HG02943 (cell line): ENCODE measurements at regions not wholly inside any gene's neighbourhood (a gene's known extent, or its start where the extent isn't known, plus 50 kb on each side); places are given as distances from the start of the nearest gene placed in this dataset.
A peak's percentile ranks its signal among the peaks of the same experiment; 100 is the strongest.
"Not testable (repeated sequence)": the region's sequence is repeated elsewhere in the genome, so short reads cannot be mapped to it uniquely, and the experiment has no call there.

Experiments used
- ATAC-seq: cut with Tn5 transposase; IDR thresholded peaks from one replicate; pipeline ENCODE4 v1.9.1; 2021; ENCODE audit warnings: mild to moderate bottlenecking, low read depth, moderate library complexity; ENCODE audit not compliant: unreplicated experiment

DNA sequence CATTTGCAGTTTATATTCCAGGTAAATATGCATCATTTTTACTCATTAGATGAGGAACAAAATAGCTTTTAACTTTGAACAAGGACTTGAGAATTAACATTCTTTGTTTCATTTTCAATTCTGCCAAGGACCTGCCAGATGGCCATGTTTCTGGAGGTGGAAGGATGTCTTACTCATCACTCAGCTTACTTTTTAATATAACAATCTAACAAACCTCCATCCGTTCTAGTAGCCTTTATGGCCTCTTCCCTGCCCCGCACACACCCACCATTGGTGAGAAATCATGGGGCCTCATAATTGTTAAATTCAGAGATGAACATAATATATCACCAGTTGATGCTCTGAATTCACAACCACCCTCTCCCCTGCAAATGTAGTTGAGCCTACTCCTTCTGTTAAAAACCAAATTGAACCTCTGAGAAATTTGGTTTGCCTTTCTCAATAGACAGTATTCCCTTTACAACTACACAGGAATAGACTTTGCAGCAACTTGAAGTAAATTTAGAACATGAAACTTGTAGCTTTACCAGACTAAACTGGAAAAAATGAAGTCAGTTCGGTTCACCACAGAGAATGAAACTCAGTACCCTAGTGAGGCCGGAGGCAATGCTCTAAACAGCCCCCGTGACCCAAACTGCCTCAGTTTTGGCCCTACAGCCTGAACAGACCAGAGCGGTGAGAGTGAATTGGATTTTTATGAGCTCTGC, 50.1 kb upstream of the ACSL4 start:
- peak; percentile 73 for ATAC-seq

- ATAC-seq, result no peak
Measured at GRCh38 chrX:109783701-109784079, 50.6 kb upstream of the ACSL4 start.

DNA sequence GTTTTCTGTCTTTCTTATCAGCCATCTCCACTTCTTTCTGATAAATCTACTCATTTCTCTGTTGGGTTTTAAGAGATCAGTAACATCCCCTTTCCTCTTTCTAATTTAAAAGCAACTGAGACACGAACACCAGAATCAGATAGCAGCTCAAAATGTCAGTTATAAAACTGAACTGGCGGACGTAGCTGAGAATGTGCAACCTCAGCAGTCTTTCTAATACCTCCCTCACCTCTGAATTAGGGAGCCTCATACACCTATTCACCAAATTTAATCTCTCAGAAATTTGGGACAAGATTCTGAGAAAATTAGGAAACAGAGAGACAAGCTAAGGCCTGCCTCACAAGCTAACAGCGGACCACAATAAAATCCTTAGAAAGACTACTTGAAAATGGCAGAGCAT, 52.0 kb upstream of the ACSL4 start:
- no peak for ATAC-seq

DNA sequence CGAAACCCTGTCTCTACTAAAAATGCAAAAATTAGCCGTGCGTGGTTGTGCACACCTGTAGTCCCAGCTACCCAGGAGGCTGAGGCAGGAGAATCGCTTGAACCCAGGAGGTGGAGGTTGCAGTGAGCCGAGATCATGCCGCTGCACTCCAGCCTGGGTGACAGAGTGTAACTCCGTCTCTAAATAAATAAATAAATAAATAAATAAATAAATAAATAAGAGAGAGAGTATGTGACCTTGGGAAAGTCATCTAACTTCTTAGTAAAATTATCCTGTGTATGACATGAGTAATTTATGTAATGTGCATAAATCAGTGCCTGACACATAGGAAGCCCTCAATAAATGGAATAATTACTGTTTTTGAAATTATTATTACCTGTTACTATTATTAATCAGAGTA, 57.5 kb upstream of the ACSL4 start:
- not testable (repeated sequence) for ATAC-seq

DNA sequence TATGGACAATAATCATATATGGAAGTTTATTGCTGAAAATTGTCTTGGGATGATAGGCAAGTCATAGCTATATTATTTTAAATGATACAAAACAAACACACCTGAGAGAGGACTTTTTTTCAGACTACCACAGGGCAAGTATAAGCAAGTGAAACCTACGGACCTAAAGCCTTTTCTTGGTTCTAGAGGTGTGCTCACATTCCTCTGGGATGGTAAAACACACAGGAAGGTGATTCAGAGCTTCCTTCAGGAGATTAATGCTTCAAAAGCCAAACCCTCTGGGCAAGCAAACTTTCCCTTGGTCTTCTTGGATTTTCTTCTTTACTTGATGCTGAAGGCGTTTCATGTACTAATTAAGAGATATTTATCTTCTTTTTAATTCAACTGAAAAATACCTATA, 60.1 kb upstream of the ACSL4 start:
- ATAC-seq, result no peak

- no peak for ATAC-seq
Measured at GRCh38 chrX:109795682-109796081, 62.6 kb upstream of the ACSL4 start.

- no peak for ATAC-seq
Measured at GRCh38 chrX:109797311-109797975, 64.4 kb upstream of the ACSL4 start.

- no peak for ATAC-seq
Measured at GRCh38 chrX:109812236-109812635, 79.2 kb upstream of the ACSL4 start.

DNA sequence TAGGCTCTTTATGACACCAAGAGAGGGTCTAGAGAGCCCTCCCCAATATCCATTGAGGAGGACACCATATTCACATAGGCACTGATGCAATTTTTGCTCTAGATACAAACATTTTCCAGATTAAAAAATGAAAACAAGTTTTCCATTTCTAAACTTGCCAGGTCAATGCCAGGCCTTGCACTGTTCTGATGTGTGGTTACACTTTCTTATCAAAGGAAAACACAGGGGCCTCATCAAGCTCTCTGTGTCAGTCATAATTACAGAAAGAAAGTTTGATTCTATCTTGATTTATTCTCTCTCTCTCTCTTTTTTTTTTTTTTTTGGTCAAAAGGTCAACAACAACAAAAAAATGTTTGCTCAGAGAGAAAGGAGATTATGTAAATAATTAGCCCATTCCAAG, 80.2 kb upstream of the ACSL4 start:
- ATAC-seq, result no peak

GRCh38 chrX:109818976-109819375, 85.9 kb upstream of the ACSL4 start:
- ATAC-seq, result no peak

DNA sequence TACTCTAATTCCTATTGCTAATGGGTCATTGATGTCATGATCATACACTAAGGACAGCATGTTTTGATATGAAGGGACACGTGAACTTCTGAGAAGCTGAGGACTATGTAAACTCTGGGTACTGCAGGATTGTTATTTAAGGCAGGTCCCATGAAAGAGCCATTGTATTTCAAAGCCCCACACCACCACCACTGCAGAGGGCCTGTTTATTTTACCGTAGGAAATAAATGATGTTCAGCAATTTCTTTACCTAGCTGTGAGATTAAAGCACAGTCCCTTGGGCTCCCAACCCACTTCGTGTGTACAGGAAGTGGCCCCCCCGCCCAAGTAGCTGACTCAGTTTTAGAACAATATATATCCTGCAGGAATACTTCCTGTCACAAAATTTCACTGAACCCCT, 89.8 kb upstream of the ACSL4 start:
- ATAC-seq, result no peak

GRCh38 chrX:109826954-109827708, 94.1 kb upstream of the ACSL4 start:
- ATAC-seq, result no peak

DNA sequence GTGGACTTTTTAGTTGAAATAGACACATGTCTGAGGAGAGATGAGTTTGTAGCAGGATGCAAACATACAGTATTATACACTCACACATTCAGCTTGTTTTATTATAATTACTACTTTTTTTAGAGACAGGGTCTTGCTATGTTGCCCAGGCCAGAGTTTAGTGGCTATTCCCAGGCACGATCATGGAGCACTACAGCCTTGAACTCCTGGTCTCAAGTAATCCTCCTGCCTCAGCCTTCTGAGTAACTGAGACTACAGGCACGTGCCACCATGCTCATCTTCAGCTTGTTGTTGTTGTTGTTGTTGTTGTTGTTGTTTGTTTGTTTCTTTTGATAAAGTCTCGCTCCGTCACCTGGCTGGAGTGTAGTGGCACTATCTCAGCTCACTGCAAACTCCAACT, 94.7 kb upstream of the ACSL4 start:
- ATAC-seq, result no peak

- ATAC-seq, result peak; percentile 3
Measured at GRCh38 chrX:109830157-109830703, 97.2 kb upstream of the ACSL4 start.

GRCh38 chrX:109830704-109831206, 97.7 kb upstream of the ACSL4 start:
- peak; percentile 82 for ATAC-seq

DNA sequence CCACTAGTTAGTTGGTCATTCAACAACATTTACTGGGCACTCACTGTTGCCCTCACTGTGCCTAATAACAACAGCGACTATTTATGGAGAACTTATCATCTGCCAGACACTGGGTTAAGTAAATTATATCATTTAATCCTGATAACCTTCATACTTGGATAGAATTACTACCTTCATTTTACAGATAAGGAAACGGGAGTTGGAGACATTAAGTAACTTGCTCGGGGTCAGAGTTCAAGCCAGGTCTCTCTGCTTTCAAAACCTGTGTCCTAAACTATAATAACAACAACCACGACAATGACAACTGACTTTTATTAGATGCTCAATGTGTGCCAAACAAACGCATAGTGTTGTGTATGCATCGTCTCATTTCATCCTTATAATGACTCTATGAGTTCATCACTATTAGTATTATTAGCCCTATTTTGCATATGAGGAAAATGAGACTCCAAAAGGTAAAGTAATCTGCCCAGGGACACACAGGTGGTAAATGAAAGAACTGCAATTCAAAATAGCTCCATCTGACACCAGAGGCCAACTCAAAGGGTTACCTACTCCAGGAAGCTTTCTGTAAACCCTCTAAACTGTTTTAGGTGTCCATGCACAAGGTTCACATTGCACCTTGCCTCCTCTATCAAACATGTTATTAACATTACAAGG, 98.4 kb upstream of the ACSL4 start:
- no peak for ATAC-seq

GRCh38 chrX:109839694-109840567, 106.9 kb upstream of the ACSL4 start:
- no peak for ATAC-seq

GRCh38 chrX:109840585-109840984, 107.5 kb upstream of the ACSL4 start:
- no peak for ATAC-seq

DNA sequence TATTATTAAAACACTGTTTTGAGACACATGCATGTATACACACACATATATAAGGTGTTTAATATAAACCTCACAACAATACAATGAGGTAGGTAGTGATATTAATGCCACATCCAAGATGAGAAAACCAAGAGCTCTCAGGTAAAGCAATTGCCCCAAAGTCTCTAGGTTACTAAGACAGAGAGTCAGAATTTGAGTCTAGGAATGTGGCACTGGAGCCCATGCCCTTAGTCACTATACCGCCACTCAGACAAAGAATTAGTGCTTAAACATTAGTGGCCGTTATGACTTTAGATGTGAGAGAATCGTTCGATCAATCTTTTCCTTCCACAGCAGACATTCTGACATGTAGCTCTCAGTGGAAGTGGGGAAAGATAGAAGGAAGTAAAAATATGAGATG, 108.2 kb upstream of the ACSL4 start:
- no peak for ATAC-seq
